Amniotic stem cell (primary cell): ENCODE measurements at regions not wholly inside any gene's neighbourhood (a gene's known extent, or its start where the extent isn't known, plus 50 kb on each side); places are given as distances from the start of the nearest gene placed in this dataset.
"Not testable (repeated sequence)": the region's sequence is repeated elsewhere in the genome, so short reads cannot be mapped to it uniquely, and the experiment has no call there.

Source experiments
- DNase-seq: peaks from one replicate; lab custom pipeline; 2025; lab: John Stamatoyannopoulos, UW

GRCh38 chr17:5747276-5747675 lies 163.0 kb upstream of the NLRP1 start:
- no peak for DNase-seq

GRCh38 chr17:5747964-5748363 lies 163.7 kb upstream of the NLRP1 start:
- no peak for DNase-seq

GRCh38 chr17:5753421-5753820 lies 169.1 kb upstream of the NLRP1 start:
- no peak for DNase-seq

- DNase-seq: no peak
Observed at GRCh38 chr17:5757314-5757907, 173.1 kb upstream of the NLRP1 start.

- no peak for DNase-seq
Observed at GRCh38 chr17:5758651-5759050, 174.3 kb upstream of the NLRP1 start.

- DNase-seq: no peak
Observed at GRCh38 chr17:5759501-5759925, 175.2 kb upstream of the NLRP1 start.

GRCh38 chr17:5762191-5762590 lies 177.9 kb upstream of the NLRP1 start:
- no peak for DNase-seq

GRCh38 chr17:5763595-5764306 lies 179.4 kb upstream of the NLRP1 start:
- no peak for DNase-seq

GRCh38 chr17:5769593-5770354 lies 185.5 kb upstream of the NLRP1 start:
- DNase-seq: no peak

- no peak for DNase-seq
Observed at GRCh38 chr17:5770441-5771270, 186.3 kb upstream of the NLRP1 start.

GRCh38 chr17:5771271-5771577 lies 186.9 kb upstream of the NLRP1 start:
- DNase-seq: not testable (repeated sequence)

- DNase-seq: not testable (repeated sequence)
Observed at GRCh38 chr17:5772017-5772416, 187.7 kb upstream of the NLRP1 start.

GRCh38 chr17:5772720-5773119 lies 188.4 kb upstream of the NLRP1 start:
- no peak for DNase-seq

GRCh38 chr17:5773816-5774360 lies 189.6 kb upstream of the NLRP1 start:
- DNase-seq: no peak

- DNase-seq: no peak
Observed at GRCh38 chr17:5775098-5775497, 190.8 kb upstream of the NLRP1 start.

GRCh38 chr17:5780476-5780875 lies 196.2 kb upstream of the NLRP1 start:
- peak; percentile 66 for DNase-seq

GRCh38 chr17:5781236-5781927 lies 197.1 kb upstream of the NLRP1 start:
- DNase-seq: no peak

GRCh38 chr17:5783269-5783668 lies 199.0 kb upstream of the NLRP1 start:
- DNase-seq: no peak

GRCh38 chr17:5783851-5784250 lies 199.5 kb upstream of the NLRP1 start:
- no peak for DNase-seq

- DNase-seq: no peak
Observed at GRCh38 chr17:5784791-5785190, 200.5 kb upstream of the NLRP1 start.

GRCh38 chr17:5785338-5785737 lies 201.0 kb upstream of the NLRP1 start:
- DNase-seq: peak; percentile 67
